PC-3 (cell line): ENCODE measurements at regions not wholly inside any gene's neighbourhood (a gene's known extent, or its start where the extent isn't known, plus 50 kb on each side); places are given as distances from the start of the nearest gene placed in this dataset.

Source experiments
- ATAC-seq: fragments of 200-7000 bp; cut with Tn5 transposase; 2 replicates; pipeline ENCODE4 v1.9.1; 2020; ENCODE audit warnings: mild to moderate bottlenecking, moderate library complexity
- BruUV-seq: library from RNA; stranded (reverse); fragments of 400-500 nt; replicated peaks from 2 replicates; lab custom pipeline; 2021; lab: Mats Ljungman, UMichigan
- CTCF ChIA-PET: fragments of 300-600 bp; sonication (Branson Sonifier 250); formaldehyde crosslinking; loops from one replicate; lab custom pipeline; 2022; ENCODE audit warnings: antibody characterized with exemption; lab: Charles Lee
- POLR2A ChIA-PET: fragments of 300-600 bp; sonication (Branson Sonifier 250); formaldehyde crosslinking; loops from one replicate; lab custom pipeline; 2022; ENCODE audit warnings: antibody characterized with exemption; ENCODE audit not compliant: unreplicated experiment; lab: Charles Lee
- DNase-seq: peaks from one replicate; pipeline ENCODE4 v3.0.0-alpha.2; 2015
- H2AFZ ChIP-seq: fragments of 300-600 bp; sonication (generic); 2 replicates; pipeline ENCODE4 v1.6.0; 2016; ENCODE audit warnings: antibody characterized with exemption, low read length
- H3F3A ChIP-seq: fragments of 300-600 bp; sonication (generic); one replicate; pipeline ENCODE4 v1.6.0; 2017; ENCODE audit warnings: antibody characterized with exemption, low read length, control low read depth, mild to moderate bottlenecking; ENCODE audit not compliant: unreplicated experiment
- H3K27ac ChIP-seq: fragments of 300-600 bp; sonication (generic); 2 replicates; pipeline ENCODE4 v1.5.1; 2016; ENCODE audit warnings: mild to moderate bottlenecking, low read length
- H3K27me3 ChIP-seq: fragments of 300-600 bp; sonication (generic); 2 replicates; pipeline ENCODE4 v1.6.1; 2016; ENCODE audit warnings: low read length, mixed read lengths
- H3K36me3 ChIP-seq: fragments of 300-600 bp; sonication (generic); 2 replicates; pipeline ENCODE4 v1.6.1; 2016; ENCODE audit warnings: low read depth, mixed run types, low read length, mixed read lengths
- H3K4me1 ChIP-seq: fragments of 300-600 bp; sonication (generic); 2 replicates; pipeline ENCODE4 v1.5.1; 2016; ENCODE audit warnings: low read length; ENCODE audit not compliant: insufficient read depth
- H3K4me2 ChIP-seq: fragments of 300-600 bp; sonication (generic); 2 replicates; pipeline ENCODE4 v1.6.0; 2016; ENCODE audit warnings: low read length
- H3K4me3 ChIP-seq: fragments of 300-600 bp; sonication (generic); 2 replicates; pipeline ENCODE4 v1.5.1; 2016; ENCODE audit warnings: mild to moderate bottlenecking, low read length, mixed read lengths
- H3K79me2 ChIP-seq: fragments of 300-600 bp; sonication (generic); 2 replicates; pipeline ENCODE4 v1.6.1; 2017; ENCODE audit warnings: low read length, mixed read lengths
- H3K9ac ChIP-seq: fragments of 300-600 bp; sonication (generic); 2 replicates; pipeline ENCODE4 v1.6.0; 2016; ENCODE audit warnings: mild to moderate bottlenecking, low read length
- H3K9me2 ChIP-seq: fragments of 300-600 bp; sonication (generic); replicated peaks from 2 replicates; pipeline ENCODE4 v1.6.1; 2016; ENCODE audit warnings: mixed run types, low read length, mixed read lengths
- H3K9me3 ChIP-seq: fragments of 300-600 bp; sonication (generic); 2 replicates; pipeline ENCODE4 v1.6.1; 2016; ENCODE audit warnings: low read length, mixed read lengths
- H4K20me1 ChIP-seq: fragments of 300-600 bp; sonication (generic); 2 replicates; pipeline ENCODE4 v1.6.1; 2016; ENCODE audit warnings: low read length, mixed read lengths
- EZH2 ChIP-seq: fragments of 300-600 bp; sonication (generic); IDR thresholded peaks from one replicate; pipeline ENCODE4 v1.6.1; 2017; ENCODE audit warnings: antibody characterized with exemption, mild to moderate bottlenecking, low read length; ENCODE audit not compliant: unreplicated experiment
- EZH2phosphoT487 ChIP-seq: fragments of 300-600 bp; sonication (generic); IDR thresholded peaks from 2 replicates; pipeline ENCODE4 v1.6.1; 2018; ENCODE audit warnings: mild to moderate bottlenecking, antibody characterized with exemption, low read length, borderline replicate concordance
- intact Hi-C: fragments of 100-400 bp; cut with micrococcal nuclease; formaldehyde crosslinking; loops from 2 replicates; pipeline ENCODE4 v1.9.0; 2023
- TF ChIP-seq, protein P1 (sequence below): fragments of 300-600 bp; sonication (generic); conservative IDR thresholded peaks from 2 replicates; pipeline ENCODE4 v1.5.1; 2017; ENCODE audit warnings: antibody characterized with exemption, low read depth, mild to moderate bottlenecking, low read length

- Histone ChIP-seq H3K9me2 (no peaks in the 10 kb centered on the region), H3K79me2 (no peaks in the 10 kb centered on the region), H3K4me1 (no peaks in the 10 kb centered on the region), H3K36me3 (no peaks in the 10 kb centered on the region), H4K20me1 (no peaks in the 10 kb centered on the region), H2AFZ (no peak overlapping the region), H3K9me3 (no peaks in the 10 kb centered on the region), H3K4me2 (no peak overlapping the region), H3F3A (no peaks in the 10 kb centered on the region), H3K9ac (no peak overlapping the region), H3K27ac (no peak overlapping the region), H3K27me3 (no peaks in the 10 kb centered on the region), H3K4me3 (no peak overlapping the region)
- CTCF ChIA-PET, result no interaction called here
- ATAC-seq (no peak), DNase-seq (no peak)
- intact Hi-C loops, result no loop called here
- BruUV-seq, result no TSS peak
- POLR2A ChIA-PET, result no interaction called here
- TF ChIP-seq EZH2phosphoT487 (no peak), EZH2 (no peak)
- TF ChIP-seq, protein P1, sequence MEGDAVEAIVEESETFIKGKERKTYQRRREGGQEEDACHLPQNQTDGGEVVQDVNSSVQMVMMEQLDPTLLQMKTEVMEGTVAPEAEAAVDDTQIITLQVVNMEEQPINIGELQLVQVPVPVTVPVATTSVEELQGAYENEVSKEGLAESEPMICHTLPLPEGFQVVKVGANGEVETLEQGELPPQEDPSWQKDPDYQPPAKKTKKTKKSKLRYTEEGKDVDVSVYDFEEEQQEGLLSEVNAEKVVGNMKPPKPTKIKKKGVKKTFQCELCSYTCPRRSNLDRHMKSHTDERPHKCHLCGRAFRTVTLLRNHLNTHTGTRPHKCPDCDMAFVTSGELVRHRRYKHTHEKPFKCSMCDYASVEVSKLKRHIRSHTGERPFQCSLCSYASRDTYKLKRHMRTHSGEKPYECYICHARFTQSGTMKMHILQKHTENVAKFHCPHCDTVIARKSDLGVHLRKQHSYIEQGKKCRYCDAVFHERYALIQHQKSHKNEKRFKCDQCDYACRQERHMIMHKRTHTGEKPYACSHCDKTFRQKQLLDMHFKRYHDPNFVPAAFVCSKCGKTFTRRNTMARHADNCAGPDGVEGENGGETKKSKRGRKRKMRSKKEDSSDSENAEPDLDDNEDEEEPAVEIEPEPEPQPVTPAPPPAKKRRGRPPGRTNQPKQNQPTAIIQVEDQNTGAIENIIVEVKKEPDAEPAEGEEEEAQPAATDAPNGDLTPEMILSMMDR, result no peak
Measured at GRCh38 chr2:16245481-16246054, 305.2 kb downstream of the MYCN start.

DNA sequence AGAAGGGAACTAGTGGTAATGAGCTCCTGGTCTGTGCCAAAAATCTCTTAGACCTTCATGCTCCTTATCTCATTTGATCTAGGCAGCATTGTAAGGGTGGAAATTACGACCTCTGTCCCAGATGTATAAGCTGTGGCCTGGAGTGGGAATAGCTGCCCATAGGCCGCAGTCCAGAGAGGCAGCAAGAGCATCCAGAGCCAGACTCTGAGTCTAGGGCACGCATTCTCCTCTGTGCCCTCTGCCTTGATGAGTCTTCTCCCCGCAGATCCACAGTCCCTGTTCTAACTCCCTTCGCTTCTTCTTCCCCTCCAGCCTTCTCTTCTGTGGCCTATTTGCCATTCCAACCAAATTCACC, 304.6 kb downstream of the MYCN start:
- H3K27me3 ChIP-seq, result no peaks in the 10 kb centered on the region
- no peak for DNase-seq
- no peak overlapping the region for H3K27ac ChIP-seq
- ChIA-PET POLR2A (no interaction called here), CTCF (no interaction called here)
- no peaks in the 10 kb centered on the region for H3K4me1 ChIP-seq
- no peaks in the 10 kb centered on the region for H3K9me3 ChIP-seq
- no peaks in the 10 kb centered on the region for H3K79me2 ChIP-seq
- ATAC-seq, result no peak
- intact Hi-C loops, result no loop called here
- no peaks in the 10 kb centered on the region for H3F3A ChIP-seq
- TF ChIP-seq EZH2phosphoT487, result no peak
- TF ChIP-seq, protein P1, result no peak
- no peak overlapping the region for H3K4me3 ChIP-seq
- no peak overlapping the region for H3K9ac ChIP-seq
- H2AFZ ChIP-seq, result no peak overlapping the region
- no peaks in the 10 kb centered on the region for H3K9me2 ChIP-seq
- H4K20me1 ChIP-seq, result no peaks in the 10 kb centered on the region
- BruUV-seq, result no TSS peak
- H3K4me2 ChIP-seq, result no peak overlapping the region
- H3K36me3 ChIP-seq, result no peaks in the 10 kb centered on the region

GRCh38 chr2:16244153-16244965, 304.0 kb downstream of the MYCN start:
- no peaks in the 10 kb centered on the region for H3K79me2 ChIP-seq
- no peaks in the 10 kb centered on the region for H3K4me1 ChIP-seq
- H3F3A ChIP-seq, result no peaks in the 10 kb centered on the region
- BruUV-seq, result no TSS peak
- no peak overlapping the region for H2AFZ ChIP-seq
- ChIA-PET CTCF (no interaction called here), POLR2A (no interaction called here)
- H3K4me3 ChIP-seq, result no peak overlapping the region
- intact Hi-C loops, result no loop called here
- H4K20me1 ChIP-seq, result no peaks in the 10 kb centered on the region
- no peaks in the 10 kb centered on the region for H3K27me3 ChIP-seq
- no peaks in the 10 kb centered on the region for H3K36me3 ChIP-seq
- H3K4me2 ChIP-seq, result no peak overlapping the region
- no peak for ATAC-seq
- H3K9me3 ChIP-seq, result no peaks in the 10 kb centered on the region
- H3K27ac ChIP-seq, result no peak overlapping the region
- no peak overlapping the region for H3K9ac ChIP-seq
- TF ChIP-seq EZH2phosphoT487 (no peak), EZH2 (no peak)
- TF ChIP-seq, protein P1, result no peak
- H3K9me2 ChIP-seq, result no peaks in the 10 kb centered on the region
- DNase-seq, result no peak
